ENCODE measurements at regions not wholly inside any gene's neighbourhood (a gene's known extent, or its start where the extent isn't known, plus 50 kb on each side); places are given as distances from the start of the nearest gene placed in this dataset.
A peak's percentile ranks its signal among the peaks of the same experiment; 100 is the strongest.
"Not testable (repeated sequence)": the region's sequence is repeated elsewhere in the genome, so short reads cannot be mapped to it uniquely, and the experiment has no call there.

- no peak for DNase-seq
These were observed 491.2 kb downstream of the SUCLG1 start for GRCh38 chr2:83967854-83968253.

GRCh38 chr2:83966946-83967345 lies 492.1 kb downstream of the SUCLG1 start:
- not testable (repeated sequence) for DNase-seq

- no peak for DNase-seq
These were observed 497.6 kb downstream of the SUCLG1 start for GRCh38 chr2:83961512-83961911.

- no peak for DNase-seq
These were observed 498.7 kb downstream of the SUCLG1 start for GRCh38 chr2:83960371-83960770.

- DNase-seq: no peak
These were observed 499.8 kb downstream of the SUCLG1 start for GRCh38 chr2:83959266-83959665.

- DNase-seq: no peak
These were observed 502.1 kb downstream of the SUCLG1 start for GRCh38 chr2:83956991-83957390.

GRCh38 chr2:83953697-83954096 lies 505.4 kb downstream of the SUCLG1 start:
- no peak for DNase-seq

- DNase-seq: no peak
These were observed 507.6 kb downstream of the SUCLG1 start for GRCh38 chr2:83951378-83951947.

GRCh38 chr2:83949361-83949760 lies 509.7 kb downstream of the SUCLG1 start:
- DNase-seq: no peak

- DNase-seq: no peak
These were observed 514.9 kb downstream of the SUCLG1 start for GRCh38 chr2:83944191-83944590.

- DNase-seq: no peak
These were observed 515.8 kb downstream of the SUCLG1 start for GRCh38 chr2:83943265-83943664.

GRCh38 chr2:83941886-83942285 lies 517.2 kb downstream of the SUCLG1 start:
- DNase-seq: peak; percentile 25

- DNase-seq: no peak
These were observed 525.3 kb downstream of the SUCLG1 start for GRCh38 chr2:83933749-83934148.

- DNase-seq: no peak
These were observed 535.5 kb downstream of the SUCLG1 start for GRCh38 chr2:83923531-83923930.

- no peak for DNase-seq
These were observed 542.5 kb downstream of the SUCLG1 start for GRCh38 chr2:83916559-83916958.

GRCh38 chr2:83915381-83915780 lies 543.7 kb downstream of the SUCLG1 start:
- no peak for DNase-seq

- DNase-seq: no peak
These were observed 550.3 kb downstream of the SUCLG1 start for GRCh38 chr2:83908750-83909149.

- no peak for DNase-seq
These were observed 557.8 kb downstream of the SUCLG1 start for GRCh38 chr2:83901317-83901716.

- DNase-seq: no peak
These were observed 558.2 kb downstream of the SUCLG1 start for GRCh38 chr2:83900862-83901261.

- DNase-seq: no peak
These were observed 559.8 kb downstream of the SUCLG1 start for GRCh38 chr2:83899271-83899670.

- DNase-seq: no peak
These were observed 564.1 kb downstream of the SUCLG1 start for GRCh38 chr2:83894976-83895375.

GRCh38 chr2:83887757-83888156 lies 571.3 kb downstream of the SUCLG1 start:
- no peak for DNase-seq

GRCh38 chr2:83879127-83879526 lies 580.0 kb downstream of the SUCLG1 start:
- no peak for DNase-seq

- DNase-seq: not testable (repeated sequence)
These were observed 581.8 kb downstream of the SUCLG1 start for GRCh38 chr2:83877261-83877660.

Measured in tongue (tissue), 1 donor.